ENCODE measurements at regions not wholly inside any gene's neighbourhood (a gene's known extent, or its start where the extent isn't known, plus 50 kb on each side); places are given as distances from the start of the nearest gene placed in this dataset.

- TF ChIP-seq POLR2AphosphoS5 (IDR thresholded peaks at IDR 0.05; ENCODE audit: low read depth, low read length) (no peak), SIN3A (IDR thresholded peaks at IDR 0.05; ENCODE audit: borderline replicate concordance, insufficient read depth, low read length) (no peak), REST (IDR thresholded peaks at IDR 0.05; ENCODE audit: insufficient read depth in 1 of 2, low read depth in 2 of 2, low read length in 2 of 2) (no peak), TAF1 (IDR thresholded peaks at IDR 0.05; ENCODE audit: borderline replicate concordance, insufficient read depth, low read length) (no peak)
Observed at GRCh38 chr16:58960484-58960883, 226.4 kb upstream of the GOT2 start.

All from PFSK-1 (cell line).